Germinal center (tissue), 1 donor: ENCODE measurements at regions not wholly inside any gene's neighbourhood (a gene's known extent, or its start where the extent isn't known, plus 50 kb on each side); places are given as distances from the start of the nearest gene placed in this dataset.
"Not testable (repeated sequence)": the region's sequence is repeated elsewhere in the genome, so short reads cannot be mapped to it uniquely, and the experiment has no call there.

Experiments
- DNase-seq: peaks from one replicate; pipeline ENCODE4 v3.0.0; 2012; ENCODE audit warnings: mixed read lengths, low spot score

DNA sequence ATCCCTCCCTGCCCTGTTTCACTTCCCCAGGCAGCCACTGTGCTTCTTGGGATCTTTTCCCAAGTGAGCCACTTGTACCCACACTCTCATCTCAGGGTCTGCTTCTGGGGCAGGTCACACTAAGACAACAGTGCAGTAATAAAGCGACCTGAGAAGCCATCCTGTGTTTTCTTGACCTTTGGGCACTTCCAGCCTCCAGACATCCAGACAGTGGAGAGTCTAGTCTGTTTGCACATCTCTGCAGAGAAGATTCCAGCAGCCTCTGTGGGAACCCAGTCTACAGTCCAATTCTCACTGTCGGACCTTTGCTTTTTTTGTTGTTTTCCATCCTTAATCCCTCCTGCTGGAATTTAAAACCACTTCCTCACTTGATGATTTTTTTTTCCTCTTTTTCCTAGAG is 50.3 kb upstream of the ATP6AP2 start:
- no peak for DNase-seq

DNA sequence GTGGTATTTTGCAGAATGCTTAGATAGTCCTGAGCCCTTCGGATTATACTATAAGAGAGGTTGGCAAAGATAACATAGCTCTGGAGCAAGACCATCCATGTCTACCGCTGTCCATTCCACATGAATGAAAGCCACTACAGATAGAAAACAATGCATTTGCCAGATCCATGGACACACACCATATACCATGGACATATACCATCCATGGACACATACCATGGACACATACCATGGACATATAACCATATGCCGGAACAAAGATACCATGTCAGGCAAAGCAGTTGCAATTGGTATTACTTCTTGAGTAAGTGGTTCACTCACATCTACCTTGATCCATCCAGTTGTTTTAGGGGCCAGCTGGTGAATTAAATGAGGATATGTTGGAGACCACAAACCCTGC is 53.2 kb upstream of the ATP6AP2 start:
- no peak for DNase-seq

DNA sequence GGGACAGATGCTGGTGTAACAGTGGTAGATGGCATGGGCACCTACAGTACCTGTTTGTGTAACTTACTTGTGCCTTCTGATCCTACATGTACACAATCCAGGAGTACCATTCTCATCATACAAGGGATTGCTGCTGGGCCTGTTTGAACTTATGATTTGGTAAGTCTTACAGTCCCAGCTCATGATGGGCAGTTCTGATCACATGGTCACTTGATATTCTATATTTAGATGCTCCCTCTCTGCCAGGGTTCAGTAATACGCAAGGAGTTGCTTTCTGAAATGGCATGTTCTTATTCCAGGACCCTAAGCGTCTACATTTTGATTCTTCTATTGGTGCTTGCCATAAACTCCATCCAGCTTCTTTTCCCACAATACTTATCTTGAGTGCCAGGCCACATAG is 54.4 kb upstream of the ATP6AP2 start:
- no peak for DNase-seq

DNA sequence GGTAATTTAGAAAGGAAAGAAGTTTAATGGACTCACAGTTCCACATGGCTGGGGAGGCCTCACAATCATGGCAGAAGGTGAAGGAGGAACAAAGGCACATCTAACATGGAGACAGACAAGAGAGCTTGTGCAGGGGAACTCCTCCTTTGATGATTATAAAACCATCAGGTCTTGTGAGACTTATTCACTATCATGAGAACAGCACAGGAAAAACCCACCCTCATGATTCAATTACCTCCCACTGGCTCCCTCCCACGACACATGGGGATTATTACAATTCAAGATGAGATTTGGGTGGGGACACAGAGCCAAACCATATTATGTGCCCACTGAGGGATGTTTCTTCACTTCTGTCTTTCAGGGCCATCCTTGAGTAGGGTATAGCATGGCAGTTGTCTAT is 54.9 kb upstream of the ATP6AP2 start:
- DNase-seq, result not testable (repeated sequence)

DNA sequence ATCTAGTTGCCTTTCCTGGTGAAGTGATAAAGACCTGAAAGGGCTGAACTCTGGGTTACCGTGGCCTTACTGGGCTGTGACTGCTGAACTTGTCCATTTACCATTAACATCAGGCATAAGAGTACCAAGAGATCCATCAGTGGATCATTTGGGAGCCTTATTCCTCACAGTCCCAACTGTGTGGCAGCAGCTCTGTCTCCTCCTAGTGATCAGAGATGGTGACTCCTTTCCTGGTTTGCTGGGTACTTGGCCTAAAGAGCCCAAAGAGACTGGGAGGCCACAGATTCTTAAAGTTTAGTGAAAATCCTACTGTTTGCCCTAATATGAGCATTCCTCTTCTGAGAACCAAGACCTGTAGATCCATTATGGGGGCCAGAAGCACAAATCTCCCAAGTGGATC is 56.3 kb upstream of the ATP6AP2 start:
- DNase-seq, result no peak

DNA sequence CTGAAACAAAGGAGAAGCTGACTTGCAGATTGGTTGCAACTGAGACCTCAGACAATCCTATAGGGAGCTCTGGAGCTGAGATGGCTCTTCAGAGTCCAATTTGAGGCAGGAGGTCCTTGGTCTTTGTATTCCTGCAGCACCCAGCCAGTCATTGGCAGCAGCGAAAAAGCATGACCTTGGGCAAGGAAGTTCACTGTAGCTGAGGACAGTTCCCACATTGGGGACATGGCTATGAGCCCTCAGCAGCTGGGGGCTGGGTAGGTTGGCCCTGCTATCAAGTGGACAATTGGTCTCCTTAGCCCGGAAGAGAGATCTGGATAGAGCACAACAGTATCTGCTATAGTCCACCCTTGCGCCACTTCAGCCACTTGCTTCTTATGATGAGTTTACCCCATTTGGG is 56.9 kb upstream of the ATP6AP2 start:
- no peak for DNase-seq

DNA sequence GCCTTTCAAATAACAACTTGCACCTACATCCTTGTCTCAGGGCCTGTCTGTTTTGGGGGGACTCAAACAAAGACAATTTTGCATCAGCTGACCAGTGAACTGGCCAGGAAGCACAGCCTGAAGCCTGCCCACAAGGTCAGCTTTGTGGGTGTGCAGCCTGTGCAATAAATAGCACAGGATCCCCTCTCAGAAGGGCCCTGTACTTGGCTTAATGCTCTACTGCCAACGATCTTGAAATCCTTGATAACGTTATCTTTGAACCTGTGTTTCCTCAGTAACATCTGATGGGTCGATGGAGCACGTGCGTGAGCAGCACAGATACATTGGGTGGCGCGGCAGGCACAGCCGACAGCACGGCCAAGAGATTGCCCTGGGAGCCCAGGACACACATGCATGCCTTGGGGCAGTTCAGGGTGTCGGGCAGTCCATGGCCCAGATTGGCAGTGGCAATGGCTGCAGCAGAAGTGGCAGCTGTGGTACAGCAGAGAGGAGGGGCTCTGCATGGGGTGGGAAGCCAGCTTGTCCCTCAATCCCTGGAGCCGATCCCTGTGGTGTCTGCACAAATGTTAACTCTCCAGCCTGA is 58.8 kb upstream of the ATP6AP2 start:
- no peak for DNase-seq

DNA sequence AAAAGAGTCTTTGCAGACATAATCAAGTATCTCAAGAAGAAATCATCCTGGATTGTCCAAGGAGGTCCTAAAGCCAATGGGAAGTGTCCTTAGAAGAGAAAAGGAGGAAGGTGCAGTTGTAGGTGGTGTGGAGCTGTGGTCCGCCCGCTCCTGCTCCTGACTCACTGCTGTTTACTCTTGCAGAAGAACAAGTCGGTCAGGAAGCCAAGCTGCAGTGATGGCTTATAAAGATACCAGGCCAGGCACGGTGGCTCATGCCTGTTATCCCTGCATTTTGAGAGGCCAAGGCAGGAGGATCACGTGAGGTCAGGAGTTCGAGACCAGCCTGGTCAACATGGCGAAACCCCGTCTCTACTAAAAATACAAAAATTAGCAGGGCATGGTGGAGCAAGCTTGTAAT is 66.4 kb upstream of the ATP6AP2 start:
- no peak for DNase-seq

DNA sequence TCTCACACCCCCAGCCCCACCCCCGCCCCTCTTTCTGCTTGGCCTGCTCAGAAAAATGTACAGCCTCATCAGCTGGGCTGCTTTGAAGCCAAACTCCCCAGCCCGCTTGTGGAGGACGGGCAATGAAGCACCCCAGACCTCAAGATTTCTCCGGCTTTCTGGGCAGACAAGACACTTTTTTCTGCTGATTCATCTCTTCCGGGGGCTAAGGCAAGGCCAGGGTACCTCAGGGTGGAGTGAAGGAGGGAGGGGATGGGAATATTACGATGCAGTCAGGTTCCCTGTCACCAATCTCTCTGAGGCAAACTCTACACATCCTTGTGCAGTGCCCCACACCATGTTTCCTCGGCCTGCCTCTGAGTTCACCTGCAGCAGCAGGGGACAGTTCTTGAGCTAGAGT is 66.9 kb upstream of the ATP6AP2 start:
- no peak for DNase-seq

DNA sequence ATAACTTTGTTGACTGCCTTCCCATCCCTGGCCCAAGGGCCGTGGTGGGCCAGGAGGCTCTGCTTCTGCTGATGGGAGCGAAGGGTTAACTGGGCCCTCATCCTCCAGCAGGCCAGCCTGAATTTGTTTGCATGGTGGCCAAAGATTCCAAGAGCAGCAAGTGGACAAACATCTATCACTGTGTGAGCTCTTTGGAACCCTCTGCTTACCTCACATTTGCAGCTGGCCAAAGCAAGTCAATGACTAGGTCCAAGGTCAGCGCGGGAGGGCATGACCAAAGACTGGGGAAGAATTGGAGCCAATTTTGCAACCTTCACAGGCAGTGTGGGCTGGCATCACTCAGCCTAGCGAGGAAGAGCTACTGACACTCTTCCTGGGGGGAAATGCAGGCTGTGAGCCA is 67.8 kb upstream of the ATP6AP2 start:
- no peak for DNase-seq

DNA sequence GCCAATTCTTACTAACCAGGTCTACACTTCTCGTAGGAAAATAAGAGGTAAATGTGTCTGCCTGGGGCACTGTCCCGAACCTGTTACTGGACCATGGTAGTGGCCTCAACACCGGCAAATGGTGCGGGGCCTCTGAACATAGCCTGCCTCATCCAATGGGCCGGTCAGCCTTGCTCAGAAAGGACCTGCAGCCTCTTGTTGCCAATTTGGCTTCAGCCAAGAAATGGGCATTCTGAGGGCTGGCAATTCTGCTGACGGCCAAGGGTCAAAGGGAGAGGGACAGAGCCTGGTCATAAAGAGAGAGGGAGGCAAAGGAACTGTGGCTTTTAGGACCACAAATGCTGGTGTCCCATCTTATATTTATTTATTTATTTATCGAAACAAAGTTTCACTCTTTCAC is 69.5 kb upstream of the ATP6AP2 start:
- no peak for DNase-seq

DNA sequence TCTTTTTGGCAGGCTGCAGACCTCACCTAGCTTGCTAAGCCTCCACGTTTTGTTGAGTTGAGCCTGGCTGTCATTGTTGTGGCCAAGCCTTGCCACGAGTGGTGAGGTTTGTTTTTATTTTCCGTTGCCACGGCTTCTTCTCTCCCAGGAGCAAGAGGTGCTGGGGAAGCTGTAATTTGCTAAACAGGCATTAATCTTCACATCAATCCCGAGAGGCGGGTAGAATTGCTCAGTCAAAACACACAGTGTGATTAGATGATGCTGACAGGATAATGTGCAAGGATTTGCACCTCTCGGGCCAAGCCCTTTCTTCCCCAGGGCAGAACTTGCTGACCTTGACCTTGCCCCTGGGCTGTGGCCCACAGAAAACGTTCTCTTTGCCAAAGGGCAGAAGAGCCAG is 72.2 kb upstream of the ATP6AP2 start:
- DNase-seq, result no peak

DNA sequence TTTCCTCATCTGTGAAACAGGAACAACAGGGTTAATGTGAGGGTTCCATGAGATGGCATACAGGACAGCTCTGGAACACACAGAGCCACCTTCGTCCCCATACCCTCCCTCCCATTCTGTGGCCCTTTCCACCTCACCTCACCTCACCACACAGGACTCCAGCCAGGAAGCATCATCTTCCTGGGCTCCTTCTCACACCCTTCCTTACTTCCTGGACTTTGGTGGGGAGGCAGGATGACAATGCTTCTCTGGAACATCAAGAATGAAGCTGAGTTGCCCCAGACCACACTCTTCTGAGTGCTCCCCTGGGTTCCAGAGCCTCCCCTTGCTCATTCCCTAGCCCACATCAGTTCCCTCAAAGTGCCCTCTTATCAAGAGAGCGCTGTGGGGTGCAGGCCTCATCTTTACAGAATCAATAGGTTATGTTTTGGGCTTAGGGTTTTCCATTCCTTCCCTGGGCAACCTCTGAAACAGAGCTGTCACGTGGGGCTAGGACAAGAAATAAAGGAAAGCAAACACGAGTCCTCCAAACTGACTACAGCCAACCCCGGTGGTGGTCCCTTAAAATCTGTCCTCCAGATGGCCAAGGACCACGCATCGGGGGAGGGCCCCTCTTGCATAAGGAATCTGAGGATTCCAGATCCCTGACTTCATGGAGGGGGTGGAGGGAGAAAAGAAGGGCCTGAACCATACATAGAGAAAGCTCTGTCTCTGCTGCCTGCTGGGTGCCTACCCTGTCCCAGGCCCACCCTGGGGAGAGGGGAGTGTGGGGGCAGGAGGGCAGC is 74.4 kb upstream of the ATP6AP2 start:
- no peak for DNase-seq

DNA sequence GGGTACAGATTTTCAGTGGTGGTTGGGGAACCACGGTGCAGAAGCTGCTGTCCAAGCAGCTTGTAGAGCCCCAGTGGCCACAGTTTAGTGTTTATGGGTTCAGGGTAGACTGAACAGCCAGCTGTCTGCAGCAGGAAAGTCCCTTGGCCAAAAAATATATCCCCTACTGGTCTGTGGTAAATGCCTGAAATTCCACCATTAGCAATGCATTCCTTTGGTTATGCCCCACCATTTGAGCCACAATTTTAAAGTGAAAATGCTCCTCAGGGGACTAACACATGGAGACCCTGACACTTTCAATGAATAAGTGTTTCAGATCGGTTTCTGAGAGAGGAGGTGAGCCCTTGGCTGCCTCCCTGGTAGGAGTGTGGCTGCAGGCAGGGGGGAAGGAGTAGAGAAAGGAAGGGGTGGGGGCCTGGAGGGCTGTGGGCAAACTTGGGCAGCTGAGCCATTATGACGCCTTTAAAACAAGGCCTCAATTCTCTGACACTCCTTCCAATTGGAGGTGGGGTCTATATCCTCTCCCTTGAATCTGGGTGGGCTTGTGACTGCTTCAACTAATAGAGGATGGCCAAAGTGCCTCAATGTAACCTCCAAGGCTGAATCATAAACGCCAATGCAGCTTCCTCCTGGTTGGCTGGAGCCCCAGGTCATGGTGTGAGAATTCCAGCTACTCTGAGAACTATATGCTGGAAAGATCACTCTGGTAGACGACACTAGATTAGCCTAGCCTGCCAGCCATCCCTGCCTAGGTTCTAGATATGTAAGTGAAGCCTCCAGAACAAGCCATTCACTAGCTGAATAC is 75.8 kb upstream of the ATP6AP2 start:
- DNase-seq, result no peak

DNA sequence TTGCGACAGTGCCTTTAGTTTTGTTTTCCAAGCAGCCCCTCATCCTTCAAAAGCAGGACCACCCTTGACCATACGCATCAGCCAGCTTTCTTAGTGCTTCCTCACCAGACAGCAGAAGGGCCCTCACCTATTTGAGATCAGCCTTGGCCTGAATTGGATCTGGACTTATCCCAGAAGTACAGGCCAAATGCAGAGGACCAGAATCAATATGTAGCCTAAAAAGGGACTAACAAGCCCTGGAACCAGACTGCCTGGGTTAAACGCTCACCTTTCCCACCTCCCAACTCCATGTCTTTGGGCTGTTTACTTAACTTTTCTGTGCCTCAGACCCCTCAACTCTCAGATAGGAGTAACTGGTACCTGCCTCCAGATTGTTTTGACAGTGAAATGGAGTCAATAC is 77.7 kb upstream of the ATP6AP2 start:
- DNase-seq, result no peak

DNA sequence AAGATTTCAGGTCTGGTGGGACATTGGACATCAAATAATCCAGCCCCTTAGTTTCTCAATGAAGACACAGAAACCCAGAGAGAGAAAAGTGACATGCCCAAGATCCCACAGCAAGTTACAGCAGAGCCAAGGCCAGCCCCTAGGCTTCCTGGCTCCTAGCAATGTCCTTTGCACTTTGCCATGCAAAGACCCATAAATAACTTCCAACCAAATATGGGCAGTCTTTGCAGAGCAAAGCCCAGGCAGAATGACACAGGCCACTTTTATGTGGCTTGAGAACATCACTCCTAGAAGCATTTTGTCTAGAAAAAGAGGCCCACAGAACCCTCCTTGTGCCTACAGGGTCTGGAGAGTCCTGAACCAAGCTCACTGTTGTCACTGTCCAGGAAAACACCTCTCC is 78.1 kb upstream of the ATP6AP2 start:
- no peak for DNase-seq

DNA sequence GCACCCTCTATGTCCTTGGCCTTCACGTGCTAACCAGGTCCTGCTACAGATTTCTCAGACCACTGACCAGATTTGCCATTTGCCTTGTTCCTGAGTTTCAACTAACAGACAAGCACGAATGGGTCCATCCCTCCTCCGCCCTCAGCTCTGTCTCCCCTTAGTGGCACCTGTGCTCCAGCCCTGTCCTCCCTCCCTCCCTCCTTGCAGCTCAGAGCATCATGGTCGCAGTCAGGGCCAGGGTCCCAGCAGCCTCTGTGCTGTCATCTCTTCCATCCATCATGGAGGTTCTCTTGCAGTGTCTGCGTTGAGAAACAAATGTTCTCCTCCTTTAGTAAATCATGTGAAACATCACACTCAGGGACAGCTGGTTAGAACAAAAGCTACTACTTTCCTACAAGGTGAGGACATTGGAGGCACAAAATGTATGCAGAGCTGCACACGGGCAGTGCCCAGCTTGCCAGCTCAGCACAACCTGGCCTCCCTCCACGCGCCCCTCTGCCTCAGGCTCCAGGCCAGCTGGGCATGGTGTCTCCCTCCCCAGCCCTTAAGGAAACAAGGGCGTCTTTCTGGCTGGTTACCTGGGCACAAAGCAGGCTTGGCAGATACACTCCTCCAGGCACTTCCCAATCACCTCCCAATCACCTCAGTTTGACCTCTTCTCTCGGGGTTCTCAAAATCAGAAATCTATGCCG is 79.5 kb upstream of the ATP6AP2 start:
- DNase-seq, result no peak

DNA sequence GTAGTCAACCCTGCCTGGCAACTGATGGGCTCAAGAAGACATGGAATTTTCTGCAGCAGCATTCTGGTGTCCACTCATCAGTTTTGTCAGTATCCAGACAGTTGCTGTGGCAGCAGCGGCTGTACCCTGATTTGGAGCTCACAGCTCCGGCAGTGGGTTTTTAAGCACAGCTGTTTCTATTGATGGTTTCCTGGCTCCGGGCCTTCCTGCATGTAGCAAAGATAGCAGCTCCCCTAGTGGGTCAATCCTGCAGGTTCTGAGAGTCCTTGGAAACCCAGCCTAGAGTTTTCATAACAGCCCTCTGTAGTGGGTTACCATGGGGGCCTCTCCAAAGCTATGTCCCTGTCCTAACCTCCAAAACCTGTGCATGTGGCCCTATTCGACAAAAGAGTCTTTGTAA is 84.0 kb upstream of the ATP6AP2 start:
- no peak for DNase-seq

DNA sequence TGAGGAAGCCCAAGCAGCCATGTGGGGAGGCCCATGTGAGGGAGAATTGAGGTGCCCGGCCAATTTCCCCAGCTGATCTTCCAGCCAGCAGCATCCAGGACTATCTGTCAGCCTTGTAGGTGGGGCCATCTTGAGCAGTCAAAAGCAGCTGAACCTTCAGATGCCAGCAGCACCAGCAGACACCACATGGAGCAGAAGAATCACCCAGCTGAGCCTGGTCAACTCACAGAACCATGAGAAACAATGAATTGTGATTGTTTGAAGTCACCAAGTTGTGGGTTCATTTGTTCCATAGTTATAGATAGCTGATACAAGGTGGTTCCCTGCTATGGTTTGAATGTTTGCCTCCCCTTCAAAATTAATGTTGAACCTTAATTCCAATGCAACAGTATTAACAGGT is 85.1 kb upstream of the ATP6AP2 start:
- DNase-seq, result no peak

DNA sequence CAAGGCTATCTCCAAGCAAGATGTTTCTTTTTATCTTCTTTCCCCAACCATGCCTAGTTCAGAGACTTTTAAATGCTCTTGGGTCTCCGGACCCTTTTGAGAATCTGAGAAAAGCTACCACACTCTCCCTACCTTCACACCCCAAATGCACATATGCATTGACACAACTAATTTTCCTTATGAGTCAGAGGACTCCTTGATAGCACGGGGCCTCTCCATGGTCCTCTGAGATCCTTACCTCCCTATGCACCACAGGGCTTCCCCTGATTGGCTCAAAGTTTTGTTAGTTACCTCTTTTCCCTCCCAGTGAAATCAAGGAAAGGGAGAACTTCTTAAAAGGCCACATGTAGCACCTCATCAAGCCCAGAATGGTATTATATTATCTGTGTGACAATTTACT is 86.8 kb upstream of the ATP6AP2 start:
- no peak for DNase-seq

DNA sequence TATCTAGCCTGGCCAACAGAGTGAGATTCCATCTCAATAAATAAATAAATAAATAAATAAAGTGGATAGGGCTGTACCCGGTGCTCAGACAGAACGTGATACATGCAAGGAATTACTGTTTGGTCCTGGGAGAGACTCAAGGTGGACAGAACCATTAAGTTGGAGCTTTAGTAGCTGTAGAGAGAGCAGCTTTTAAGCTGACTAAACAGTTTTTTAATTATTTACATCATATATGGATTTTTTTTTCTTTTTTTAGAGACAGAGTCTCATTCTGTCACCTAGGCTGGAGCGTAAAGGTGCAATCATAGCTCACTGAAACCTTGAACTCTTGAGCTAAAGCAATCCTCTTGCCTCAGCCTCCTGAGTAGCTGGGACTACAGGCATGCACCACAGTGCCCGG is 92.5 kb upstream of the ATP6AP2 start:
- no peak for DNase-seq

DNA sequence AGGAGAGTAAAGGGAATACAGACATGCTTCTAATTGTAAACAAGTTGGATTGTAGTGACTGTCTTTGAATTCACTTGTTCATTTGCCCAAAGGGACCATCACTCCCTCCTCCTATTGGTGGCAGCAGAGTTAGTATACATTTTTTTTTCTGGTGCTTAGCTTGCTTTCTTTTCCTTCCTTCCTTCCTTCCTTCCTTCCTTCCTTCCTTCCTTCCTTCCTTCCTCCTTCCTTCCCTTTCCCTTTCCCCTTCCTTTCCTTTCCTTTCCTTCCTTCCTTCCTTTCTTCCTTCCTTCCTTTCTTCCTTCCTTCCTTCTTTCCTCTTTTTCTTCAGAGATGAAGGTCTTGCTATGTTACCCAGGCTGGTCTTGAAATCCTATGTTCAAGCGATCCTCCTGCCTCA is 94.8 kb upstream of the ATP6AP2 start:
- no peak for DNase-seq
